ENCODE measurements at regions not wholly inside any gene's neighbourhood (a gene's known extent, or its start where the extent isn't known, plus 50 kb on each side); places are given as distances from the start of the nearest gene placed in this dataset.
"Not testable (repeated sequence)": the region's sequence is repeated elsewhere in the genome, so short reads cannot be mapped to it uniquely, and the experiment has no call there.

DNA sequence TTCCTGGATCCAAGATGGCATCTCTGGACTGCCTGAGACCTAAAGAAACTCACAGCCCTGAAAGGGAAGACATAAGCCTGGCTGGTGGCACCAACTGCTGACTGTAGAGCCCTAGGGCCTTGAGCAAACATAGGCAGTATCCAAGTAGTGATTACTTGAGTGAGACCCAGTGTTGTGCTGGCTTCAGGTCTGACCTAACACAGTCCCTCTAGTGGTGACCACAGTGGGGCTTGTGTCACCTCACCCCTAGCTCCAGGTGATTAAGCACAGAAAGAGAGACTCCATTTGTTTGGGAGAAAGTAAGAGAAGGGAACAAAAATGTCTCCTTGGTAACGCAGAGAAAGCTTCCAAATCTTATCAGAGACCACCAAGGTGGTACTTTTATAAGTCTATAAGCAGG, 496.3 kb upstream of the HTR2C start:
- DNase-seq (ENCODE audit: low read depth), result no peak

- DNase-seq (ENCODE audit: low read depth), result no peak
These were observed 506.1 kb upstream of the HTR2C start for GRCh38 chrX:114077773-114078172.

DNA sequence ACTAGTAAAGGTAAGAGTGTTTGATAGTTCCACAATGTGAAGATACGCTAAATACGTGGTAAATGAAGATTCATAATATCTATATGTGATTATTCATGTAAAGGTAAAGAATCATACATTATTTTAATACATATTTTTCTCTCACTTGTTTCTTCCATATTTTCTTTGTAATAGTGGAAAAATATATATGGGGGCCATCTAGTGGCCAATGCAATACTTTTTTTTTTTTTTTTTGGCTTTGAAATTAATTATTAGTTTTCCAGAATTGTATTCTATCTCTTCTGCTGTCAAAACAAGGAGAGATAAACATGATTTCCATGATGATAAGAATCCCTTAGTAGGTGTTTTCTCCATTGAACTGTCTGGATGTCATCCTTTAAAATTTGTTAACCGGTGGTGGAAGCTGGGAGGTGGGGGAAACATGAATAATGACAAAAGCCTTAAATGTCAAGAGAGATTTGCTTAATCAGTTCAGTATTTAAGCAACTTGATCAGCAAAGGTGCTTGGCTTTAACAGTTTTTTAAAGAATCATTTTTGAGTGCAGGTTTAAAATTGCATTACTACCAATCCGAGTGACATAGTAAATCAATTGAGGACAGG, 508.7 kb upstream of the HTR2C start:
- DNase-seq (ENCODE audit: low read depth), result no peak

DNA sequence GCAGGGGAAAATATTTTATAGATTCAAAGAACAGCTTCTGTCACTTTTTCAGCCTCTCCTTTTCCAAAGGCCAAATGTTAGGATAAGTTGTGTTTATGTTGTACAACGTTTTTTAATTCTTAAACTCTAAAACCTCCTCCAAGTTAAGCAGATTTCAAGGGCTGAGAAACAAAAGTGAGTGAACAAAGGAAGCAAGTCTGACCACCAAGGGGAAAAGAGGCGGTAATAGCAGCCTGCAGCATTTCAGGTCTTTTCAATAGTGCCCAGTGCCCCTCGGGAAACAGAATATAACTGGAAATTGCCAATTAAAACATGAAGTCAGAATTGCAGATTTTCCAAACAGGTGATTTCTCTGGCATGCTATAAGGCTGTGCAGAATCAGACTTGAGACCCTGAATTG, 510.0 kb upstream of the HTR2C start:
- no peak for DNase-seq (ENCODE audit: low read depth)

GRCh38 chrX:114071412-114071811, 512.5 kb upstream of the HTR2C start:
- DNase-seq (ENCODE audit: low read depth), result no peak

DNA sequence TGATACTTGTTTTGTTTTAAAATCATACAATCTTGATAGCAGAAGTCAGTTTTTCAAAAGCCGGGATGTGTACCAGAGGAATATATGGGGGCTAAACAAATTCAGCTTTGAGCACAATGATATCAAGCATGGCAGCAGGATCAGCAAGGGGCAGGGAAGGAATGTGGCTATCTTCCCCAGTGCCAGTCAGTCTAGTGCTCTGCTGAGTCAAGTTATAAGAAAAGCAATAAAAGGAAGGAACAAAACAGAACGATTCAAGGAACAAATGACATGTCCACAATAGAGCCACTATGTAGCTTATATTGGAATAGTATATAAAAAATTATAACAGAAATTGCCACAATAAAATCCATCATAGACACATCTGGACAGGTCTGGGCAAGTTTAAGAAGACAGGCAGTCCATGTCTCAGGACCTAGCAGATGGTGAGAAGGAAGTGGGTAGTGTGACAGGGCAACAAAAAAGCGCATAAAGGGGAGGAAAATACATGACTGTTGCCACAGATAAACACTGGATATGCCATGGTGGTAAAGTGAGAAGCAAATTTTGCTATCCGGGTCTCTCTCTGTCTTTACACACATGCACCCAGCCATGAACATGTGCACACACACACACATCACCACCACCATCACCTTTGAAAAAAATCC, 518.2 kb upstream of the HTR2C start:
- no peak for DNase-seq (ENCODE audit: low read depth)

DNA sequence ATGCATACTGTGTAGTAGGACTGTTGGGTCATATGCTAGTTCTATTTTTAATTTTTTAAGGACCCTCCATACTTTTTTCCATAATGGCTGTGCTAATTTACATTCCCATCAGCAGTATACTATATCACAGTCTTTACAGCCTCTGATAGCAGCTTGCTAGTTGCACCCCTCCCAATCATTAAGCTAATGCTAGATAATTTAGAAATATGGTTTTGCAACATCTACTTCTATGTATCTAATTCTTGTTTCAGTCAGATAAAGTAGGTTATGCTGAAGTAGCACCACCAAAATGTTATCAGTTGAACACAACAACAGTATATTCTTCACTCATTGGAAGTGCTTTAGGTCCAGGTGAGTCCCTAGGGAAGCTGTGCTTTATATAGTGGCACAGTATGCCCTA, 522.7 kb upstream of the HTR2C start:
- no peak for DNase-seq (ENCODE audit: low read depth)

- no peak for DNase-seq (ENCODE audit: low read depth)
These were observed 524.9 kb upstream of the HTR2C start for GRCh38 chrX:114058988-114059418.

GRCh38 chrX:114057422-114057821, 526.5 kb upstream of the HTR2C start:
- DNase-seq (ENCODE audit: low read depth), result not testable (repeated sequence)

DNA sequence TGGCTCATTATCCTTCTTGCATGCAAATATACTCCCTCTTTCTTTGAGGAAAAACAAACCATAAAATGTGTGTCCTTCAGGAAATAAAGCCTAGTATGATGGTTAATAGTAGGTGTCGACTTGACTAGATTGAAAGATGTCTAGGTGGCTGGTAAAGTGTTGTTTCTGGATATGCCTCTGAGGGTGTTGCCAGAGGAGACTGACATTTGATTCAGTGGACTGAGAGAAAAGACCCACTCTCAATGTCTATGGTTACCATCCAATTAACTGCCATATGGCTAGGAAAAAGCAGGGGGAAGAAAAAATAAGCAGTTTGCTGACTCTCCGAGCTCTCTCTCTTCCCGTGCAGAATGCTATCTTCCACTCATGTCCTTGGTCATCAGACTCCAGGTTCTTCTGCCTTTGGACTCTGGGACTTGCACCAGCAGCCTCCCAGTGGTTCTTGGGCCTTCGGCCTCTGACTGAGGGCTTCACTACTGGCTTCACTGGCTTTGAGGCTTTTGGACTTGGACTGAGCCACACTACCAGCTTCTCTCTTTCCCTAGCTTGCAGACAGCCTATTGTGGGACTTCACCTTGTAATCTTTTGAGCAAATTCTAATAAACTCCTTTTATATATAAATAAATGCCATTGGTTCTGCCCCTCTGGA, 532.1 kb upstream of the HTR2C start:
- no peak for DNase-seq (ENCODE audit: low read depth)

- no peak for DNase-seq (ENCODE audit: low read depth)
These were observed 533.6 kb upstream of the HTR2C start for GRCh38 chrX:114050075-114050796.

GRCh38 chrX:114049063-114049462, 534.8 kb upstream of the HTR2C start:
- DNase-seq (ENCODE audit: low read depth), result no peak

GRCh38 chrX:114047558-114047957, 536.3 kb upstream of the HTR2C start:
- DNase-seq (ENCODE audit: low read depth), result no peak

GRCh38 chrX:114046695-114047279, 537.1 kb upstream of the HTR2C start:
- no peak for DNase-seq (ENCODE audit: low read depth)

- DNase-seq (ENCODE audit: low read depth), result not testable (repeated sequence)
These were observed 542.4 kb upstream of the HTR2C start for GRCh38 chrX:114041470-114041869.

- DNase-seq (ENCODE audit: low read depth), result not testable (repeated sequence)
These were observed 543.1 kb upstream of the HTR2C start for GRCh38 chrX:114040661-114041269.

- DNase-seq (ENCODE audit: low read depth), result not testable (repeated sequence)
These were observed 543.8 kb upstream of the HTR2C start for GRCh38 chrX:114040111-114040510.

DNA sequence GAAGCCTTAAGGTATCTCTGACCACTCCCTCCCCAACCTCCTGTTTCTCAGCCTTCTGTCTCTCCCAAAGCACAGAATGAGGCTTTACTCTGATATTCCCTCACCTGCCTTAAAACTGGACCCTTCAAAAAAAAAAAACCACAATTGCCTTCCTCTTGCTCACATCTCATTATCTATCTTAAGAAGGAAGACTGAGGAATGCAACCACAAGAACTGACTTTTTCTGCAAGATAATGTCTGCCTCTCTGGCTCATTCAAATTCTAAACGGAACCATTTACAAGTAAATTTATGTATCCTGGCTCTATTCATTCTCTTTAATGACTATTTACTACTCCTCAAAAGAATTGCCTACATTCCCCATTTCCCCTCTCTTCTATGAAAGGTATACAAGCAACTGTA, 545.5 kb upstream of the HTR2C start:
- DNase-seq (ENCODE audit: low read depth), result no peak

GRCh38 chrX:114037515-114037914, 546.4 kb upstream of the HTR2C start:
- DNase-seq (ENCODE audit: low read depth), result no peak

DNA sequence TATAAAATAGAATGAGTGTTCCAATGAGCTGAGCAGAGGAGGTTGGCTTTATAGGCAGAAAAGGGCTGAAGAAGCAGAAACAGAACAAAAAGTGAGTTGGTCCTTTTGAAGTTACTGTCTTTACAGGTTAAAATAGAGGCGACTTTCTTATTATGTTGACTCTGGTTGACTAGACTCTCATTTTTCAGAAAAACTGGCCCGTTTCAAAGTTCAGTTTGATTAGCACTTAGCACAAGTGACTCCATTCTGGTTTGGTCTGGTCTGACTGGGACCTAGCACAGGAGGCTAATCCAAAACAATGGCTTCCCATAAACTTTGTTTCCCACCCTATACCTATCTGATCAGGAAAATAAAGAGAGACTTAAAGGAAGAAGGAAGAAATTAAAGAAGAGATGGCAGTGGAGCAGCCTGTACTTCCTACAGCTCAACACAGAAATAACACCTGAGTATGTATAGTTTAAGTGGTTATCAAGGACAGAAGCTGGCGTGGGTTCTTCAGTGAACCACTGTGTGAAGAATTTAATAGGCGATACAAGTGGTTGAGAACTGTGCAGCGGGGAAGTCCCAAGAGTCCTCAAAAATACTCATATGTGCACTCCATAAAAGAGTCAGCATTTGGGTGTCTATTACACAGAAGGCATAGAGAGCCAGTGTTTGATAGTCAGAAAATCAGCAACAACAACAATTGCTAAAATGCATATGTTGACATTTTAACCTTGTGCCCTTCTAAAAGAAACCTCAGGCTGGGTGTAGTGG, 554.8 kb upstream of the HTR2C start:
- no peak for DNase-seq (ENCODE audit: low read depth)

DNA sequence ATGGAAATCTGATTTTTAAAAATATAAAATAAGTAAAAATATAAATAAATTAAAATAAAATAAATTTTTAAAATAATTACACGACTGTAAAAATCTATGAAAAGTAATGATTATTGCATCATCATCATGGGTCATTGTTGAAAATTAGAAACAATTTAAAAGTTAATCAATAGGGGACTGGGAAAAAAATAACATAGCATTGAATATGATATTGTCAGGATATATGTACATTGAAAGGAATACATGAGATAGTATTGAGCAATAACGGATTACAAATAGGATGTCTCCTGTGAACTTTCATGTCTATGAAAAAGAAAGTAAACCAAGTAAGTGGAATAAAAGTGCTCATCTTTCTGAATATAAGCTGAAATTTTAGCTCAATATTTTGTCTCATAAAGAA, 566.8 kb upstream of the HTR2C start:
- no peak for DNase-seq (ENCODE audit: low read depth)

Measured in iris pigment epithelial cell (primary cell).